ENCODE measurements at regions not wholly inside any gene's neighbourhood (a gene's known extent, or its start where the extent isn't known, plus 50 kb on each side); places are given as distances from the start of the nearest gene placed in this dataset.

DNA sequence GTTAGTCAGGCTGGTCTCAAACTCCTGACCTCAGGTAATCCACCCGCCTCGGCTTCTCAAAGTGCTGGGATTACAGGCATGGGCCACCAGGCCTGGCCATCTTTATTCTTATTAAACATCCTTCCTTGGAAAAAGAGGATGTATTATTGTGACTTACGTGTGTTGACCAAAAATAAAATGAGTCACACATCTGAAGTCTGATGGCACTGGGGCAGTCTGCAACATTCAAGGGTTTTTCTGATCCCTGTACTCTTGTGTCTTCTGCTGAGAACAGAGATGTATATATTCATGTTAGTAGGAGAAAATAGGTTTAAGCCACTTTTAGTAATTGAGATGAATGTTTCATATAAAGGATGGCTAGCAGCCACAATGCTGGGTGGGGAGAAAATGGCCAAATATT is 129.9 kb upstream of the RIPOR2 start:
- TF ChIP-seq, protein P1, sequence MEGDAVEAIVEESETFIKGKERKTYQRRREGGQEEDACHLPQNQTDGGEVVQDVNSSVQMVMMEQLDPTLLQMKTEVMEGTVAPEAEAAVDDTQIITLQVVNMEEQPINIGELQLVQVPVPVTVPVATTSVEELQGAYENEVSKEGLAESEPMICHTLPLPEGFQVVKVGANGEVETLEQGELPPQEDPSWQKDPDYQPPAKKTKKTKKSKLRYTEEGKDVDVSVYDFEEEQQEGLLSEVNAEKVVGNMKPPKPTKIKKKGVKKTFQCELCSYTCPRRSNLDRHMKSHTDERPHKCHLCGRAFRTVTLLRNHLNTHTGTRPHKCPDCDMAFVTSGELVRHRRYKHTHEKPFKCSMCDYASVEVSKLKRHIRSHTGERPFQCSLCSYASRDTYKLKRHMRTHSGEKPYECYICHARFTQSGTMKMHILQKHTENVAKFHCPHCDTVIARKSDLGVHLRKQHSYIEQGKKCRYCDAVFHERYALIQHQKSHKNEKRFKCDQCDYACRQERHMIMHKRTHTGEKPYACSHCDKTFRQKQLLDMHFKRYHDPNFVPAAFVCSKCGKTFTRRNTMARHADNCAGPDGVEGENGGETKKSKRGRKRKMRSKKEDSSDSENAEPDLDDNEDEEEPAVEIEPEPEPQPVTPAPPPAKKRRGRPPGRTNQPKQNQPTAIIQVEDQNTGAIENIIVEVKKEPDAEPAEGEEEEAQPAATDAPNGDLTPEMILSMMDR (IDR thresholded peaks at IDR 0.05; ENCODE audit: low read depth, low read length, poor library complexity, severe bottlenecking) = no peak
- no peak for TF ChIP-seq EZH2phosphoT487 (IDR thresholded peaks at IDR 0.05; ENCODE audit: borderline replicate concordance, low read length)

Data from DOHH2 (cell line).